ENCODE measurements at regions not wholly inside any gene's neighbourhood (a gene's known extent, or its start where the extent isn't known, plus 50 kb on each side); places are given as distances from the start of the nearest gene placed in this dataset.

DNA sequence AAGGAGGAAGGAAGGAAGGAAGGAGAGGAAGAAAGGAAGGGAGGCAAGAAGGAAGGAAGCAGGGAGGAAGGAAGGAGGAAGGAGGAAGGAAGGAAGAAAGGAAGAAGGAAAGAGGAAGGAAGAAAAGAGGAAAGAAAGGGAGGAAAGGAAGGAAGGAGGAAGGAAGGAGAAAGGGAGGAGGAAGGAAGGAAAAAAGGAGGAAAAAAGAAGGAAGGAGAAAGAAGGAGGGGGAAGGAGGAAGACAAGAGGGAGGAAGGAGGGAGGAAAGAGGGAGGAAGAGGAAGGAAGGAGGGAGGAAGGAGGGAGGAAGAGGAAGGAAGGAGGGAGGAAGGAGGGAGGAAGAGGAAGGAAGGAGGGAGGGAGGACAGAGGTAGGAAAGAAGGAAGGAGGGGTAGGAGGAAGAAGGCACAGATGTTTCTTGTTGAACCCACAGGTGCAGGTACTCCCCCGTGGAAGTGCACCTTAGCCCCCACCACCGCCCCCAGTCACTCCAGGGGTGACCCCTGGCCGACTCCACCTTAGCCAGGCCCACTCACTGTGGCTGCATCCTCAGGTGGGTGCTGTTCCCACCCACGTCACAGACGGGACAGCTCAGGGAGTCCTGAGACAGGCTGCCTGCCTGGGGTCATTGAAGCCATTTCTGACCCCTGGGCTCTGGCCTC, 57.9 kb upstream of the TTC34 start:
- Histone ChIP-seq H4K20me1 (ENCODE audit: low read length) (no peaks in the 10 kb centered on the region), H3K4me1 (ENCODE audit: insufficient read depth, low read length) (no peaks in the 10 kb centered on the region), H3K36me3 (ENCODE audit: low read depth, low read length) (no peaks in the 10 kb centered on the region), H3K4me2 (ENCODE audit: low read length) (no peak overlapping the region), H3K79me2 (ENCODE audit: low read length) (no peaks in the 10 kb centered on the region), H3F3A (ENCODE audit: low read length, unreplicated experiment) (no peaks in the 10 kb centered on the region), H3K27ac (ENCODE audit: low read length) (no peak overlapping the region), H3K27me3 (ENCODE audit: low read length) (peaks cover 93% of the 10 kb centered on the region), H3K9me3 (ENCODE audit: low read length) (no peaks in the 10 kb centered on the region; the same call in 1 of the 2 replicates), H2AFZ (ENCODE audit: low read length) (no peak overlapping the region), H3K9me2 (replicated peaks; ENCODE audit: low read length) (no peaks in the 10 kb centered on the region), H3K4me3 (ENCODE audit: low read length) (no peak overlapping the region), H3K9ac (ENCODE audit: low read length) (no peak overlapping the region)
- no peak for ATAC-seq
- ChIA-PET CTCF (no interaction called here), POLR2A (ENCODE audit: unreplicated experiment) (no interaction called here)
- intact Hi-C loops (cut with micrococcal nuclease) = no loop called here
- TF ChIP-seq EZH2phosphoT487 (IDR thresholded peaks at IDR 0.05; ENCODE audit: borderline replicate concordance, low read length) (no peak), EZH2 (IDR thresholded peaks at IDR 0.05; ENCODE audit: low read length, unreplicated experiment) (no peak)
- TF ChIP-seq, protein P1, sequence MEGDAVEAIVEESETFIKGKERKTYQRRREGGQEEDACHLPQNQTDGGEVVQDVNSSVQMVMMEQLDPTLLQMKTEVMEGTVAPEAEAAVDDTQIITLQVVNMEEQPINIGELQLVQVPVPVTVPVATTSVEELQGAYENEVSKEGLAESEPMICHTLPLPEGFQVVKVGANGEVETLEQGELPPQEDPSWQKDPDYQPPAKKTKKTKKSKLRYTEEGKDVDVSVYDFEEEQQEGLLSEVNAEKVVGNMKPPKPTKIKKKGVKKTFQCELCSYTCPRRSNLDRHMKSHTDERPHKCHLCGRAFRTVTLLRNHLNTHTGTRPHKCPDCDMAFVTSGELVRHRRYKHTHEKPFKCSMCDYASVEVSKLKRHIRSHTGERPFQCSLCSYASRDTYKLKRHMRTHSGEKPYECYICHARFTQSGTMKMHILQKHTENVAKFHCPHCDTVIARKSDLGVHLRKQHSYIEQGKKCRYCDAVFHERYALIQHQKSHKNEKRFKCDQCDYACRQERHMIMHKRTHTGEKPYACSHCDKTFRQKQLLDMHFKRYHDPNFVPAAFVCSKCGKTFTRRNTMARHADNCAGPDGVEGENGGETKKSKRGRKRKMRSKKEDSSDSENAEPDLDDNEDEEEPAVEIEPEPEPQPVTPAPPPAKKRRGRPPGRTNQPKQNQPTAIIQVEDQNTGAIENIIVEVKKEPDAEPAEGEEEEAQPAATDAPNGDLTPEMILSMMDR (conservative IDR thresholded peaks at IDR 0.05; ENCODE audit: low read depth, low read length) = no peak
- DNase-seq = no peak
- BruUV-seq (replicated peaks) = no TSS peak

DNA sequence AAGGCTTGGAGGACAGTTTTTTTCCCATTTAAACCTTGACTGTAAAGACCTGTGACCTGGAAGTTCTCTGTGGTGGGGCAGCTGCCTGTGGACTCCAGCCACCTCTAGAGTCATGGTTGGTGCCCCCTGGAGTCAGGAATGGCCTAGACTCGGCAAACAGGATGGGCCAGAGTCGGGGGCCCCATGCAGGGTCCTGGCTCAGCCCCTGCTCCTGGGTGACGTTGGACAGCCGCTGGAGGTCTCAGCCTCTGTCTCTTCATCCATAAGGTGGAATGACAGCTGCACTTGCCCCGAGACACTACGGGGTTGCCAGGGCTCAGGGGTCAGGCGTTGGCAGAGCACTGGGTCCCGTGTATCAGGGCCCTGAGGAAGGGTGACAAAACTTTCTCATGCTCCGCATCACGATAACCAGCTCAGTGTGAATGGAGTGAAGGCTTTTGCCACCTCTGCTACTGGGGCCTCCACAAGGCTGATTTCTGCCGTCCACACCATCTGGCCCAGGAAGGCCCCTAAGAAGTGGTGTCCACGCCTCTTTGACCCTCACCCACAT, 58.5 kb upstream of the TTC34 start:
- Histone ChIP-seq H3K4me2 (ENCODE audit: low read length) (no peak overlapping the region), H3K36me3 (ENCODE audit: low read depth, low read length) (no peaks in the 10 kb centered on the region), H3K27me3 (ENCODE audit: low read length) (peaks cover 93% of the 10 kb centered on the region), H4K20me1 (ENCODE audit: low read length) (0 out of 2 replicates have a peak, but pooled peaks cover 2% of the 10 kb centered on the region), H3K9me3 (ENCODE audit: low read length) (no peaks in the 10 kb centered on the region; the same call in 1 of the 2 replicates), H3F3A (ENCODE audit: low read length, unreplicated experiment) (no peaks in the 10 kb centered on the region), H3K4me1 (ENCODE audit: insufficient read depth, low read length) (no peaks in the 10 kb centered on the region), H3K4me3 (ENCODE audit: low read length) (no peak overlapping the region), H3K27ac (ENCODE audit: low read length) (no peak overlapping the region), H3K79me2 (ENCODE audit: low read length) (no peaks in the 10 kb centered on the region), H2AFZ (ENCODE audit: low read length) (no peak overlapping the region), H3K9me2 (replicated peaks; ENCODE audit: low read length) (no peaks in the 10 kb centered on the region), H3K9ac (ENCODE audit: low read length) (no peak overlapping the region)
- CTCF ChIA-PET = no interaction called here
- TF ChIP-seq EZH2phosphoT487 (IDR thresholded peaks at IDR 0.05; ENCODE audit: borderline replicate concordance, low read length) (no peak), EZH2 (IDR thresholded peaks at IDR 0.05; ENCODE audit: low read length, unreplicated experiment) (no peak)
- TF ChIP-seq, protein P1 (conservative IDR thresholded peaks at IDR 0.05; ENCODE audit: low read depth, low read length) = 0 out of 2 replicates have a peak, but pooled peaks have one; percentile 28
- ATAC-seq (no peak), DNase-seq (no peak)
- BruUV-seq (replicated peaks) = no TSS peak
- intact Hi-C loops (cut with micrococcal nuclease) = no loop called here
- POLR2A ChIA-PET (ENCODE audit: unreplicated experiment) = no interaction called here

DNA sequence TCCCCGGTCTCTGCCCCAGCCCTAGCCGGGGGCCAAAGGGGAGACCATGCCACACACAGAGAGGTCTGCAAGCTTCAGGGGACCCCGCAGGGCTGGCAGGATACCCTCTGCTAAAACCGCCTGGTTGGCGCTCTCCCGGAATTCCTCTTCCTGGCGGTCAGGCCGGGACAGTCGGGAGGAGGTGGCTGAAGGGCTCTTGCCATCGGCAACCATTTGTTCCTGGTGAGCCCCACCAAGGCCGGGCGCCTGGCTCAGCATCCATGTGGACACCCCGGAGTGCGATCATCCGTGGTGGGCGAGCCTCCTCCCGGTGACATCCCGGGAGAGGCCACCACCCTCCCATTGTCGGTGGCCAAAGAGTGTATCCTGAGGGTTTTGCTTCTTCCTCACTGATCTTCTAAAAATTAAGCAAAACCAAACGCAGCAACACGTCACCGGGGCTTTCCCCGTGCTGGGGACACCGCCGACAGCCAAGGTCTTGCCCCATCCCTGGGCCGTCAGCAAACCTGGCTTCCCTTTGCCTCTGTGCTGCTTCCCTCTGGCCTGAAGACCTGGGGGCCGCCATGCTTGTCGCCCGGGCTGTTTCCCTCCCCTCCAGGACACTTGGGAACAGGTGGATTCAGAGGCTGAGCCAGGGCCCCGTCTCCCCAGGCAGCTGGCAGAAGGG, 59.1 kb upstream of the TTC34 start:
- Histone ChIP-seq H3F3A (ENCODE audit: low read length, unreplicated experiment) (no peaks in the 10 kb centered on the region), H3K9me3 (ENCODE audit: low read length) (no peaks in the 10 kb centered on the region; the same call in 1 of the 2 replicates), H3K79me2 (ENCODE audit: low read length) (no peaks in the 10 kb centered on the region), H3K4me2 (ENCODE audit: low read length) (no peak overlapping the region), H2AFZ (ENCODE audit: low read length) (no peak overlapping the region), H3K9me2 (replicated peaks; ENCODE audit: low read length) (no peaks in the 10 kb centered on the region), H3K9ac (ENCODE audit: low read length) (no peak overlapping the region), H3K4me1 (ENCODE audit: insufficient read depth, low read length) (no peaks in the 10 kb centered on the region), H3K27ac (ENCODE audit: low read length) (no peak overlapping the region), H3K27me3 (ENCODE audit: low read length) (peaks cover 93% of the 10 kb centered on the region), H4K20me1 (ENCODE audit: low read length) (0 out of 2 replicates have a peak, but pooled peaks cover 7% of the 10 kb centered on the region), H3K4me3 (ENCODE audit: low read length) (no peak overlapping the region), H3K36me3 (ENCODE audit: low read depth, low read length) (no peaks in the 10 kb centered on the region)
- TF ChIP-seq EZH2phosphoT487 (IDR thresholded peaks at IDR 0.05; ENCODE audit: borderline replicate concordance, low read length) = no peak
- TF ChIP-seq, protein P1 (conservative IDR thresholded peaks at IDR 0.05; ENCODE audit: low read depth, low read length) = no peak
- no peak for TF ChIP-seq EZH2 (IDR thresholded peaks at IDR 0.05; ENCODE audit: low read length, unreplicated experiment)
- DNase-seq = no peak
- ChIA-PET POLR2A (ENCODE audit: unreplicated experiment) (no interaction called here), CTCF (no interaction called here)
- ATAC-seq = no peak
- intact Hi-C loops (cut with micrococcal nuclease) = no loop called here
- BruUV-seq (replicated peaks) = no TSS peak

Data from PC-3 (cell line).